ENCODE measurements at regions not wholly inside any gene's neighbourhood (a gene's known extent, or its start where the extent isn't known, plus 50 kb on each side); places are given as distances from the start of the nearest gene placed in this dataset.
"Not testable (repeated sequence)": the region's sequence is repeated elsewhere in the genome, so short reads cannot be mapped to it uniquely, and the experiment has no call there.

GRCh38 chr2:235219048-235219447 lies 267.2 kb downstream of the SH3BP4 start:
- TF ChIP-seq PAX5 (IDR thresholded peaks at IDR 0.05; ENCODE audit: insufficient read depth, low read length, severe bottlenecking): no peak
- no peak for TF ChIP-seq POU2F2 (IDR thresholded peaks at IDR 0.05; ENCODE audit: low read depth, low read length)
- no peak for TF ChIP-seq POLR2AphosphoS5 (IDR thresholded peaks at IDR 0.05; ENCODE audit: low read depth, low read length)
- no peak for TF ChIP-seq SPI1 (IDR thresholded peaks at IDR 0.05; ENCODE audit: low read depth, low read length)
- no peak for TF ChIP-seq POLR2A (IDR thresholded peaks at IDR 0.05; ENCODE audit: low read depth, low read length)
- no peak for TF ChIP-seq TAF1 (IDR thresholded peaks at IDR 0.05; ENCODE audit: low read depth, low read length)
- DNase-seq (ENCODE audit: insufficient read length, low spot score): no peak
- FAIRE-seq: no peak

GRCh38 chr2:235220331-235220730 lies 268.5 kb downstream of the SH3BP4 start:
- DNase-seq (ENCODE audit: insufficient read length, low spot score) (no peak), FAIRE-seq (no peak)
- no peak for TF ChIP-seq TAF1 (IDR thresholded peaks at IDR 0.05; ENCODE audit: low read depth, low read length)
- no peak for TF ChIP-seq PAX5 (IDR thresholded peaks at IDR 0.05; ENCODE audit: insufficient read depth, low read length, severe bottlenecking)
- no peak for TF ChIP-seq POU2F2 (IDR thresholded peaks at IDR 0.05; ENCODE audit: low read depth, low read length)
- no peak for TF ChIP-seq SPI1 (IDR thresholded peaks at IDR 0.05; ENCODE audit: low read depth, low read length)
- no peak for TF ChIP-seq POLR2AphosphoS5 (IDR thresholded peaks at IDR 0.05; ENCODE audit: low read depth, low read length)
- no peak for TF ChIP-seq POLR2A (IDR thresholded peaks at IDR 0.05; ENCODE audit: low read depth, low read length)

- no peak for FAIRE-seq
- no peak for DNase-seq (ENCODE audit: insufficient read length, low spot score)
- TF ChIP-seq POU2F2 (IDR thresholded peaks at IDR 0.05; ENCODE audit: low read depth, low read length) (no peak), PAX5 (IDR thresholded peaks at IDR 0.05; ENCODE audit: insufficient read depth, low read length, severe bottlenecking) (no peak), SPI1 (IDR thresholded peaks at IDR 0.05; ENCODE audit: low read depth, low read length) (no peak), POLR2A (IDR thresholded peaks at IDR 0.05; ENCODE audit: low read depth, low read length) (no peak), TAF1 (IDR thresholded peaks at IDR 0.05; ENCODE audit: low read depth, low read length) (no peak), POLR2AphosphoS5 (IDR thresholded peaks at IDR 0.05; ENCODE audit: low read depth, low read length) (no peak)
These were observed 270.8 kb upstream of the AGAP1 start for GRCh38 chr2:235223011-235223410.

GRCh38 chr2:235224410-235224809 lies 269.4 kb upstream of the AGAP1 start:
- DNase-seq (ENCODE audit: insufficient read length, low spot score): no peak
- FAIRE-seq: no peak
- TF ChIP-seq POU2F2 (IDR thresholded peaks at IDR 0.05; ENCODE audit: low read depth, low read length) (no peak), POLR2AphosphoS5 (IDR thresholded peaks at IDR 0.05; ENCODE audit: low read depth, low read length) (no peak), POLR2A (IDR thresholded peaks at IDR 0.05; ENCODE audit: low read depth, low read length) (no peak), PAX5 (IDR thresholded peaks at IDR 0.05; ENCODE audit: insufficient read depth, low read length, severe bottlenecking) (no peak), TAF1 (IDR thresholded peaks at IDR 0.05; ENCODE audit: low read depth, low read length) (no peak), SPI1 (IDR thresholded peaks at IDR 0.05; ENCODE audit: low read depth, low read length) (no peak)

GRCh38 chr2:235225261-235225660 lies 268.6 kb upstream of the AGAP1 start:
- no peak for DNase-seq (ENCODE audit: insufficient read length, low spot score)
- FAIRE-seq: no peak
- TF ChIP-seq POU2F2 (IDR thresholded peaks at IDR 0.05; ENCODE audit: low read depth, low read length) (no peak), TAF1 (IDR thresholded peaks at IDR 0.05; ENCODE audit: low read depth, low read length) (no peak), POLR2AphosphoS5 (IDR thresholded peaks at IDR 0.05; ENCODE audit: low read depth, low read length) (no peak), SPI1 (IDR thresholded peaks at IDR 0.05; ENCODE audit: low read depth, low read length) (no peak), POLR2A (IDR thresholded peaks at IDR 0.05; ENCODE audit: low read depth, low read length) (no peak), PAX5 (IDR thresholded peaks at IDR 0.05; ENCODE audit: insufficient read depth, low read length, severe bottlenecking) (no peak)

- DNase-seq (ENCODE audit: insufficient read length, low spot score) (no peak), FAIRE-seq (no peak)
- TF ChIP-seq POLR2AphosphoS5 (IDR thresholded peaks at IDR 0.05; ENCODE audit: low read depth, low read length): no peak
- TF ChIP-seq POLR2A (IDR thresholded peaks at IDR 0.05; ENCODE audit: low read depth, low read length): no peak
- TF ChIP-seq TAF1 (IDR thresholded peaks at IDR 0.05; ENCODE audit: low read depth, low read length): no peak
- TF ChIP-seq SPI1 (IDR thresholded peaks at IDR 0.05; ENCODE audit: low read depth, low read length): no peak
- no peak for TF ChIP-seq POU2F2 (IDR thresholded peaks at IDR 0.05; ENCODE audit: low read depth, low read length)
- TF ChIP-seq PAX5 (IDR thresholded peaks at IDR 0.05; ENCODE audit: insufficient read depth, low read length, severe bottlenecking): no peak
These were observed 266.3 kb upstream of the AGAP1 start for GRCh38 chr2:235227590-235227989.

- not testable (repeated sequence) for DNase-seq (ENCODE audit: insufficient read length, low spot score); FAIRE-seq
These were observed 265.4 kb upstream of the AGAP1 start for GRCh38 chr2:235228422-235228821.

GRCh38 chr2:235229236-235229635 lies 264.6 kb upstream of the AGAP1 start:
- DNase-seq (ENCODE audit: insufficient read length, low spot score) (no peak), FAIRE-seq (no peak)
- TF ChIP-seq TAF1 (IDR thresholded peaks at IDR 0.05; ENCODE audit: low read depth, low read length) (no peak), POLR2A (IDR thresholded peaks at IDR 0.05; ENCODE audit: low read depth, low read length) (no peak), POU2F2 (IDR thresholded peaks at IDR 0.05; ENCODE audit: low read depth, low read length) (no peak), PAX5 (IDR thresholded peaks at IDR 0.05; ENCODE audit: insufficient read depth, low read length, severe bottlenecking) (no peak), SPI1 (IDR thresholded peaks at IDR 0.05; ENCODE audit: low read depth, low read length) (no peak), POLR2AphosphoS5 (IDR thresholded peaks at IDR 0.05; ENCODE audit: low read depth, low read length) (no peak)

- no peak for FAIRE-seq
- DNase-seq (ENCODE audit: insufficient read length, low spot score): no peak
These were observed 262.8 kb upstream of the AGAP1 start for GRCh38 chr2:235230821-235231601.

More at GRCh38 chr2:235230821-235231601, 262.8 kb upstream of the AGAP1 start:
- TF ChIP-seq PAX5 (IDR thresholded peaks at IDR 0.05; ENCODE audit: insufficient read depth, low read length, severe bottlenecking) (no peak), SPI1 (IDR thresholded peaks at IDR 0.05; ENCODE audit: low read depth, low read length) (no peak), POLR2AphosphoS5 (IDR thresholded peaks at IDR 0.05; ENCODE audit: low read depth, low read length) (no peak), TAF1 (IDR thresholded peaks at IDR 0.05; ENCODE audit: low read depth, low read length) (no peak), POU2F2 (IDR thresholded peaks at IDR 0.05; ENCODE audit: low read depth, low read length) (no peak), POLR2A (IDR thresholded peaks at IDR 0.05; ENCODE audit: low read depth, low read length) (no peak)

Data from GM12891 (cell line).